ENCODE measurements at regions not wholly inside any gene's neighbourhood (a gene's known extent, or its start where the extent isn't known, plus 50 kb on each side); places are given as distances from the start of the nearest gene placed in this dataset.
"Not testable (repeated sequence)": the region's sequence is repeated elsewhere in the genome, so short reads cannot be mapped to it uniquely, and the experiment has no call there.

- no peak for DNase-seq
Measured at GRCh38 chr11:86749821-86750401, 50.4 kb upstream of the PRSS23 start.

GRCh38 chr11:86749376-86749775 lies 51.0 kb upstream of the PRSS23 start:
- DNase-seq = no peak

DNA sequence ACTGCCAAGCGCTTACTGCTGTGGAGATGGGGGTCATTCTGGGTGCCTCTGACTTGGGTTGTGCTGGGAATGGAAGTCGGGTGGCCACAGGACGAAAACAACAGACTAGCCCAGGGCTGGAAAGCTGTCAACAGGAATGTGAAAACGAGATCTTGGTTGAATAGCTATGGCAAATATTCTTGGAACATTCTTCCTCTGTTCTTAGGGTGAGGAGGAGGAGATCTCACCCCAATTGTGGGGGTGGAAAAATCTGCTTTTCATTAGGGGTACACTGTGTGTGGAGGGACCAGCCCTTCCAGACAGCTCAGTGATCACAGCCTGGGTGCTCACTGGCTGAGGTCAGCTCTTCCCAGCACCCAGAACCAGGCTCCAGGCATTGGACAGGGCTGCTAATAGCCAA lies 52.0 kb upstream of the PRSS23 start:
- no peak for DNase-seq

DNA sequence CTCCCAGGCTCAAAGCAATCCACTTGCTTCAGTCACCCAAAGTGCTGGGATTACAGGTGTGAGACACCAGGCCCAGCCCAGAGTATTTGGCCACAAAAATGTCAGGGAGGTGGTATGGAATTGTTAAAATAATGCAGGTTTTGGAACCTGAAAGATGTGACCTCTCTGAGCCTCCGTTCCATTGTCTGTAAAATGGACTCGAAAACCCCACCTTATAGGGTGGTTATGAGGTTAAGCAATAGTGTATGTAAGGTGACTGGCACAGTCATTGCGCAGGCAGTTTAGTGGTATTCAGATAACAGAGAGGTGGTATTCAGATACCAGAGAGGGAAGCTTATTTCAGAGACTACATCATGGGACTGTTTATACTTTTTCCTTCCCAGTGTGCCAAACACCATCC lies 52.5 kb upstream of the PRSS23 start:
- no peak for DNase-seq

DNA sequence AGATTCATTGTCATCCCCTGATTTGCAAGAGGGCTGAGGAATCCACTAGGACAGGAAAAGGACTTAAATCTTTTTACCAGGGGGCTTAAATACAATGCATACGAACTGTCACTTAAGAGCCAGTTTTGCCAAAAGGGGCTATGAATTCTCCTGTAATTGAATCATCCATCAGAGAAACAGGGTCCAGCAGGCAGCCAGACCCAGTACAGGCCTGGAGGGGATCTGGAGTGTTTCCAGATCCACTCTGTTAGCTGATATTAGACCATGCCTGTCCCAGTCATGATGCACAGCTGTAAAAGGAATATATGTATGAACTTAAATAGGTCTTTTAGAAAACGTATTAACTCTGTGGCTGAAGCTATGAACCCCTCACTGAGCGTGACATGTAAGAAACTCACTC lies 53.8 kb upstream of the PRSS23 start:
- no peak for DNase-seq

DNA sequence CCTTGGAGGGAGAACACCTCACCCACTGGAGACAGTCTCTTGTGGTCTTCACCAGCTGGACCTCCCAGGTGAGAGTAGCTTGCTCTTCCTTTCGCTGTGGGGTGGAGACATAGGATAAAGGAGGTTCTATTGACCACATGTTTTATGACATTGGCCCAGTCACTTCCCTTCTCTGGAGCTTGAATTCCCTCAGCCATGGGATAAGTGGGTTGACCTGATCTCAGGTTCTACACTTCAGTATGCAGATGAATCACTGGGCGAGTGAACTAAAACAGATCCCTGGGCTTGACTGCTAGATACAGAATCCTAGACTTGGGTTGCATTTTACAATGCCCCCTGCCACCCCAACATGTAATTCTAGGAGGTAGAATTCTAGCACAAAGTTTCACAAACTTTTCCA lies 54.8 kb upstream of the PRSS23 start:
- no peak for DNase-seq

- peak; percentile 57 for DNase-seq
Measured at GRCh38 chr11:86743223-86744118, 56.9 kb upstream of the PRSS23 start.

DNA sequence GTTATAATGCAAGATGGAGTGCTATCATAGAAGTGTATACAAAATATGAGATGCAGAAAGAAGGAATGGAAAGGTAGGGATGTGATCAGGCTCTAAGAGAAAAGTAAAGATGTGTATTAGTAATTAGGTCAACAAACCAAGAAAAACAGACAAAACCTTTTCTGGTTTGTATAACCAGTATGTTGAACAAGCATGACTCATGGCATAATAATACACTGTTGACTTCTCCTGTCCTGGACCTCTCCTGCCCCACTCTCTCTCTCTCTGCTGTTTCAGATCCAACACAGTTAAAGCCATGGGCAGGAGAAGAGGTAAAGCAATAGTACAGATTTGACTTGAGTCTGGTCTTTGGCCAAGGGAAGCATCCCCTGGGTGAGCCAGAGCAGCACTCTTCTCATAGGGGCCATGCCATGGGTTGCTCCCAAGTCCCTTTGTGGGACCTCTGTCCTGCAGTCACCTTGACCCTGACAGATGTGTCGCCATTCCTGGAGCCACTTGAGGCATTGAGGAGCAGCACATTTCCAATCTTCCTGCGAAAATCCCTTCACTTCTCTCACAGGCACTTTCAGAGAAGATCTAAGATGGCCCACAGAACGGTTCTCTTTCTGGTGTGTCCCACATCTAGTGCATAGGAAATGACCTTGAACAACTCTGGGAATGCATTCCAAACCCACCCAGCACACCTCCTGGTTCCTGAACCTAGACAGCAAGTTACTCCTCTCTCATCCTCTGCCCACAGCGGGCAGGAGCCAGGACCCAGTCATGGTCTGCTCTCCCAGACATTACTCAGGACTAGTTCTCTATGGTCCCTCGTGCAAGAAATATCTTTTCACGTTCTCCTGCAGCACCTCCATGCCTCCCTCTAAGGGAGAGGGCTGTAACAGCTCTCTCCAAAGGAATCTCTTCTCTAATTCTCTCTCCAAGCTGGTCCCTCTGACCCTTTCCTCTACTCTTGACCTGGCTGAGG lies 58.2 kb upstream of the PRSS23 start:
- DNase-seq = no peak

- no peak for DNase-seq
Measured at GRCh38 chr11:86741484-86741835, 58.9 kb upstream of the PRSS23 start.

- no peak for DNase-seq
Measured at GRCh38 chr11:86740628-86741483, 59.5 kb upstream of the PRSS23 start.

GRCh38 chr11:86738568-86738967 lies 61.8 kb upstream of the PRSS23 start:
- DNase-seq = no peak

DNA sequence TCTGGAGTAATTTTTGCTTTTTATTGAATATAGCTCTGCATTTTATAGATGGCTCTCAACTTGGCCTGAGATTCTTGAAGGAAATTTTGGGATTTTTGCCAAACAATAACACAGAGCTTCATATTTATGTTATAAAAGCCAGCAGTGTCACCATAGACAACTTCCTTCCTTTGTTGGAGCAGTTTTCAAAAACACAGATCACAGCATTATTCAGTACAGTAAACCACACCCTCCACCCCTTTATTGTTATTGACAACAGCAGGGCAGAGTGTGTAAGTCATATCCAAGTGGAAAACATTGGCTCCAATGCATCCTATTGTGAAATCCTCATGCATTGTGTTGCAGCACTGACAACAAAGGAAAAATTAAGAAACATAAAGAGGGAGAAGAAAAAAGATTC lies 62.6 kb upstream of the PRSS23 start:
- no peak for DNase-seq

DNA sequence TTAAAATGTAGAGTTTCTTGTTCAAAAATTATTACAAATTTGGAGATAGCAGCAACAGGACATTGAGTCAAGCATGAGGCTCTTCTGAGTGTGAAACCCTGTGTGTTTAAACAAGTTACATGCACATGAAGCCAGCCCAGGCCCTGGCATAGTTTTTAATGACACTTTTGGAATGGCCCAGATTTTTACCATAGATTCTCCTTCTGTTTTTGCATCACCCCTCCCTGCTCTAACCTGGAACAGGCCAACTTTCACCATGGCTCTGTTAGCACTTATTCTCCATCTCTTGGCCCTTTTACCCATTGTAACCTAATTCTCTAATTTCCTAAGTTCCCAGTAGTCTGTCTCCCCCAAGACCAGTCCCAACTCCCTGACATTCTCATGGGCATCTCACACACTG lies 63.1 kb upstream of the PRSS23 start:
- no peak for DNase-seq

- no peak for DNase-seq
Measured at GRCh38 chr11:86736291-86737143, 63.8 kb upstream of the PRSS23 start.

DNA sequence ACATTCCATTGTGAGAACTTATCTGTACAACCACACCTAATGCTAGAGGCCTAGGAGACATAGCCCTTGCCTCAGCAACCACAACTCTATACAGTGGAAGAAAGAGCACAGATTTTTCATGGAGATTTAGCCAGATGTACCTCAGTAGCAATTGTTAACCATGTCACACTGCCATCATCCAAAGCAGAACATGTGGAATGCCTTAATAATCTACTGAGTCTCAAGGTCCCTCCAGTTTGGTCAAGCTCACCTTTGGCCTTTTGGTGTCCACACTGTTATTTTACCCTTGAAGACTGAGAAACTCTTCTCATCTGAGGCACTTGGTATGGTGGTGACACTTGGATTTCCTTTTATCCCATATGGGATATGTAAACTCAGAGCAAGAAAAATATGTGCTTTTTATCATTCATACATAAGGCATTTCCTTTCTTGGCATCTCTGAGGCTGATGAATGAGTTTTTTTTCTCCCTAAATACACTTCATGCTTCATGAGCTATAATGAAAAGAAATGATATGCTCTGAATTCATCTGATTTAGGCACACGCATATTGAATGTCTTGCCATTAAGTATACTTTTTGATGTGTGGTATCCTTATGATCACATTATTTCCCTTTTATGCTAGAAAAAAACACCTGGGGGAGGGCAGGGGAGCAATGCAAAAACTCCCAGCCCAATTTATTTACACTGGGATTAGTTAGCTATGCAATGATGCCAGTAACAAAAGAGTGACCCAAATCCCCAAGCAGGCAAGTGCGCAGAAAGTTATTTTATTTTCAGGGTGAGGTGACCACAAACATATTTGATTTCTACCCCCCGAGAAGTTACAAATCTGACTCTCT lies 63.3 kb upstream of the ME3 start:
- no peak for DNase-seq

- DNase-seq = not testable (repeated sequence)
Measured at GRCh38 chr11:86732739-86733138, 60.3 kb upstream of the ME3 start.

- DNase-seq = not testable (repeated sequence)
Measured at GRCh38 chr11:86732286-86732685, 59.9 kb upstream of the ME3 start.

DNA sequence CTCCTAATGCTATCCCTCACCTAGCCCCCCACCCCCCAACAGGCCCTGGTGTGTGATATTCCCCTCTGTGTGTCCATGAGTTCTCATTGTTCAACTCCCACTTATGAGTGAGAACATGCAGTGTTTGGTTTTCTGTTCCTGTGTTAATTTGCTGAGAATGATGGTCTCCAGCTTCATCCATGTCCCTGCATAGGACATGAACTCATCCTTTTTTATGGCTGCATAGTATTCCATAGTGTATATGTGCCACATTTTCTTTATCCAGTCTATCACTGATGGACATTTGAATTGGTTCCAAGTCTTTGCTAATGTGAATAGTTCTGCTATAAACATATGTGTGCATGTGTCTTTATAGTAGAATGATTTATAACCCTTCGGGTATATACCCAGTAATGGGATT lies 57.2 kb upstream of the ME3 start:
- DNase-seq = not testable (repeated sequence)

DNA sequence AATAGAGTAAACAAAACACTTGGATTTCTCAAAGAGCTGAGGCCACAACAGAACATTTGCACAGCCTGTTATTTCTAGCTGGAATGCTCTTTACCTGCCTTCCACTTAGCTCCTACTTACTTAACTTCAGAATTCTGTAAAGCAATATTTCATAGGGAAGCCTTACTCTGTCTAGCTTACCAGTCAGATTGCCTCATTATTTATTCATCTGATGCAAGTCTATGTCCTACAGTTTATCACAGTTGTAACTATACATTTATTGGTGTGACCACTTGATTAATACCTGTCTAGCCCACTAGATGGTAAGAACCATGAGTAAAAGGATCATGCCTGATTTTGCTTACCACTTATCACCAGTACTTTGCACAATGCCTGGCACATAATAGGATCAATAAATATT lies 56.1 kb upstream of the ME3 start:
- DNase-seq = no peak

GRCh38 chr11:86726770-86727504 lies 54.5 kb upstream of the ME3 start:
- no peak for DNase-seq

All from SIG-M5 (cell line).